HFFc6 (cell line): ENCODE measurements at regions not wholly inside any gene's neighbourhood (a gene's known extent, or its start where the extent isn't known, plus 50 kb on each side); places are given as distances from the start of the nearest gene placed in this dataset.
A peak's percentile ranks its signal among the peaks of the same experiment; 100 is the strongest.
"Not testable (repeated sequence)": the region's sequence is repeated elsewhere in the genome, so short reads cannot be mapped to it uniquely, and the experiment has no call there.

Source experiments
- DNase-seq: peaks from one replicate; pipeline ENCODE4 v3.0.0-alpha.2; 2018
- H3K27ac Mint-ChIP-seq: 2 replicates; pipeline ENCODE4 v1.8.0; 2020; ENCODE audit warnings: mild to moderate bottlenecking, mixed read lengths
- H3K27me3 Mint-ChIP-seq: 2 replicates; pipeline ENCODE4 v1.8.0; 2021; ENCODE audit warnings: mild to moderate bottlenecking, moderate library complexity, mixed read lengths; ENCODE audit not compliant: insufficient read depth
- H3K36me3 Mint-ChIP-seq: 2 replicates; pipeline ENCODE4 v1.8.0; 2021; ENCODE audit warnings: low read depth, mixed read lengths
- H3K4me1 Mint-ChIP-seq: 2 replicates; pipeline ENCODE4 v1.8.0; 2020; ENCODE audit warnings: low read depth, mixed read lengths
- H3K4me3 Mint-ChIP-seq: 2 replicates; pipeline ENCODE4 v1.8.0; 2020; ENCODE audit warnings: mild to moderate bottlenecking, moderate library complexity, mixed read lengths
- H3K9me3 Mint-ChIP-seq: 2 replicates; pipeline ENCODE4 v1.8.0; 2020; ENCODE audit warnings: mild to moderate bottlenecking, mixed read lengths
- TF ChIP-seq, protein P1 (sequence below): fragments of 200-600 bp; sonication (generic); IDR thresholded peaks from 2 replicates; pipeline ENCODE4 v1.5.0; 2021; ENCODE audit warnings: antibody characterized with exemption, mild to moderate bottlenecking

DNA sequence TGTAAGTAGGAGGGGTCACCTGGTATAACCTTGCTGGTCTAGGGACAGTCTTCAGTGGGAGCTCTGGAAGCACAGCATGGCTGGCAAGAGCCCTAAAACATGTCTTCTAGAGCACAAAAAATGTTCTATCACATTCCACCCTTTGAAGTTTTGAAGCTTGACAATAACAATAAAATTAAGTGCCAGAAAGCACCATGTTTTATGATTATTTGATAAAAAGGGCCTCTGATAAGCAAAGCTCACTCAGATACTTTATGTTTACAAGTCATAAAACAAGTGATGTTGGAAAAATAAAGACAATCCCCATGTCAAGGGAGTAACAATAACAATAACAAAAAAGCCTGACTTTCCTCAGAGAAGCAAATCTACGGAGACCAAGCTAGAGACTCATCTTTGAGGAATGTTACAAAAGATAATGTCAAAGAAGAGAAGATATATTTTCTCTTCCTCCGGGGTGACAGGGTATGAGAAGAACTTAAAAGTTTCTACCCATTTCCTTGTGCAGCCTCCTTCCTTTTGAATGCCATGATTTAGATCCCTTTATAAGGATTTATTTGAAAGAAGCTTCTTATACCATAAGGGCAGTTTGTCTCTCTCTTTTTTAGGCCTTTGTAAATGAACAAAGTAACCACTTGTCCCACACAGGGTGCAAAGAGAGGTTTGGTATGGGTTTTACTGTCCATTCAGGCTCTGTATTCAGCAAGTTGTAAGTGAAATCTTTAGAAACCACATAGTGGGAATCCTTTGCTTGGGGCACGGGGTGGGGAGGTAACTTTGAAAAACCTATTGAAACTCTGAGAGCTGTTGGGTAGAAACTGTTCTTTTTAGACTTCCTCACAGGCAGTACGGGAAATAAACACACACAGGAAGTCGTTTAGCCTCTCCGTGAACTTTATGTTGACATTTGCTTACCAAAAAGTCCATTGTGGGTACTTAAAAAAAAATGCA lies 109.6 kb upstream of the RBMS3 start:
- peak overlapping the region; percentile 47; the same call in 1 of the 2 replicates for H3K4me3 Mint-ChIP-seq
- H3K9me3 Mint-ChIP-seq, result no peaks in the 10 kb centered on the region
- DNase-seq, result peak; percentile 41
- TF ChIP-seq, protein P1, sequence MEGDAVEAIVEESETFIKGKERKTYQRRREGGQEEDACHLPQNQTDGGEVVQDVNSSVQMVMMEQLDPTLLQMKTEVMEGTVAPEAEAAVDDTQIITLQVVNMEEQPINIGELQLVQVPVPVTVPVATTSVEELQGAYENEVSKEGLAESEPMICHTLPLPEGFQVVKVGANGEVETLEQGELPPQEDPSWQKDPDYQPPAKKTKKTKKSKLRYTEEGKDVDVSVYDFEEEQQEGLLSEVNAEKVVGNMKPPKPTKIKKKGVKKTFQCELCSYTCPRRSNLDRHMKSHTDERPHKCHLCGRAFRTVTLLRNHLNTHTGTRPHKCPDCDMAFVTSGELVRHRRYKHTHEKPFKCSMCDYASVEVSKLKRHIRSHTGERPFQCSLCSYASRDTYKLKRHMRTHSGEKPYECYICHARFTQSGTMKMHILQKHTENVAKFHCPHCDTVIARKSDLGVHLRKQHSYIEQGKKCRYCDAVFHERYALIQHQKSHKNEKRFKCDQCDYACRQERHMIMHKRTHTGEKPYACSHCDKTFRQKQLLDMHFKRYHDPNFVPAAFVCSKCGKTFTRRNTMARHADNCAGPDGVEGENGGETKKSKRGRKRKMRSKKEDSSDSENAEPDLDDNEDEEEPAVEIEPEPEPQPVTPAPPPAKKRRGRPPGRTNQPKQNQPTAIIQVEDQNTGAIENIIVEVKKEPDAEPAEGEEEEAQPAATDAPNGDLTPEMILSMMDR, result no peak
- peak overlapping the region; percentile 70 for H3K27ac Mint-ChIP-seq
- no peaks in the 10 kb centered on the region for H3K36me3 Mint-ChIP-seq
- H3K27me3 Mint-ChIP-seq, result no peaks in the 10 kb centered on the region
- peaks cover 37% of the 10 kb centered on the region for H3K4me1 Mint-ChIP-seq

DNA sequence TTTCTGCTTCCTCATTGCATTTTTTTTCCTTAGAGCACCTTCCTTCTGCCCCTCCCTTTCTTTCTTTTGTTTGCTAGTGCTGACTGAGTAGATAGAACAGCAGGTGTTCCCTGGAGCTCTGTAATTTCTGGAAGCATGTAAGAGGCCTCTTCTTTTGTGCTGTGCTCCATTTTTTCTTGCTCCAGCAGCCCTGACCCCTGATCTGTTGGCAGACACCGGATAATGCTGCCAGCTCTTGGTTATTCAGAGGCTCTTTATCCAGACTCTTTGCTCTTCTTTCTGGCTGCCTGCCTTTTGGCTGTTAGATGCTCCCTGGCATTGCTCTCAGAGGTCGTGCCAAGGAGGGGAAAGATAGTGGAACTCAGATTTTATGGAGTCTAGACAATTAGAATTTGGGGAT lies 104.4 kb upstream of the RBMS3 start:
- DNase-seq, result no peak

DNA sequence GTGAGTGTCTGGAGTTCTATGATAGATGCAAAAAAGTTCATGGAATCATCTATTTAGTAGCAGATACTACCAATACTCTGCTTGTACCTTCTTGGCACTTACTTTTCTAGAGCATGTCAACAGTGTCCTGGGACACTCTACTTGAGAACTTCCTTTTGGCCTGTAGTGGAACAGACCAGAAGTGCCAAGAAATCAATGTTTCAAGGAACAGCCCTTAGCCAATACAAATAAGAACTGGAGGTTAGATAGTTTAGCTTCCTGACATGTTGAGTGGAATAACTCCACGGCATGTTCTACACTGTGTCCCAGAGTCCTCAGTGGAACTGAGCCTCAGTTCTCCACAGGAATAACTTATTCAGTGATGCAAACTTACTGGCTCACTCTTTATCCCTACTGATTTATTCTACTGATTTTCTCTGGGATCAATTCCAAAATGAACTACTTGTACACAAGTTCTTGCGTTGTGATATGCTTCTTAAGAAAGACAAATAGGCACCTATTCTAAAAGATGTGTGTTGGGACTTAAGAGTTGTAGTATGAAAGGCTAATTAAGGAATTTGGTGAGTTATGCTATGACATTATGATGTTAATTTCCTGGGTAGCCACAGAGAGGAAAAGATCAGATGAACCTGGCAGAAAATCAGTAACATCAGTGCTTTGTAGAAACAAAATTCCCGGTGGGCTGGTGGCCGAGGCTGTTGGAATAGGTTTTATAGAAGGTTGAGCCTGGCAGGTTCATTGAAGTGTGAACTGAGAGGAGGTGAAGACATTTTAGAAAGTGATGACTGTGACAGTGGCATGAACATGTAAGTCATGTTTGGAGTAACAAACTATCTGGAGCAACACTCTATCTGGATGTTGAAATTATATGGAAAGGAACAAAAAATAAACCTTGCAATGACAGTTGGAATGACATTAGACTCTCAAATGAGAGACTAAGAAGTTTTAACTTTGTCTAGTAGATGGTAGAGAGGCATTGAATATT lies 101.8 kb upstream of the RBMS3 start:
- H3K27me3 Mint-ChIP-seq, result no peaks in the 10 kb centered on the region
- H3K36me3 Mint-ChIP-seq, result peaks cover 5% of the 10 kb centered on the region

More for the DNA sequence above, 104.4 kb upstream of the RBMS3 start:
- Mint-ChIP-seq H3K4me1 (peaks cover 22% of the 10 kb centered on the region), H3K27ac (no peak overlapping the region), H3K36me3 (peaks cover 5% of the 10 kb centered on the region), H3K27me3 (no peaks in the 10 kb centered on the region), H3K4me3 (no peak overlapping the region), H3K9me3 (no peaks in the 10 kb centered on the region)
- TF ChIP-seq, protein P1, result no peak

DNA sequence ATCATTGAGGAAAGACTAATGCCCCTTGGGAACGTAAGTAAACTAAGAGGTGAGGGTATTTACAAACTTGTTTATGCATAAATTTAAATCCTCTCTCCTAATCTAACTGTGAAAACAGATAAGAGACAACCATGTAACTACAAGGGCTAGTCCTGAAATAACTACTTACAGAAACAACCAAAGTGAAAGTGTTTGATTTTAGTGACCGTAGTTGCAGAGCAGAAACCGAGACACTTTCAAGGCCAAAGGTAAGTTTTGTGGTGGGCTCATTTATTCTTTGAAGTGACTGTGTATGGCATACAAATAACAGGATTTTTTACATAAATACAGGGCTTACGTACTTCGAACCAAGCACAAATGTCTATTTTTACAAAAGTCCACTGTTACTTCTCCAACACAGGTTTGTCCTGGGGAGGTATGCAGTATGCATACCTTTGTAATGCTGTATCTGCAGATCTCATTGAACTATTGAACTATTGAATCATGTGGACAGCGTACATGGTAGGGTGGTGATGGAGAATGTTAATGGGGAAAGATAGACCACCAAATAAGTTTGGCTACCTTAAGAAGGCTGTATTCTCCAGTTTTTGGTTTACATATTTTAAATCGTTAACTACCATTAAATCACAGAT lies 99.6 kb upstream of the RBMS3 start:
- Mint-ChIP-seq H3K36me3 (peaks cover 5% of the 10 kb centered on the region), H3K27ac (no peak overlapping the region), H3K4me3 (no peak overlapping the region), H3K9me3 (no peaks in the 10 kb centered on the region), H3K27me3 (no peaks in the 10 kb centered on the region; the same call in 1 of the 2 replicates), H3K4me1 (peaks cover 49% of the 10 kb centered on the region)
- no peak for DNase-seq
- TF ChIP-seq, protein P1, result no peak

More for the DNA sequence above, 101.8 kb upstream of the RBMS3 start:
- DNase-seq, result no peak
- no peak overlapping the region for H3K27ac Mint-ChIP-seq
- peaks cover 27% of the 10 kb centered on the region for H3K4me1 Mint-ChIP-seq
- TF ChIP-seq, protein P1, result no peak
- no peaks in the 10 kb centered on the region for H3K9me3 Mint-ChIP-seq
- H3K4me3 Mint-ChIP-seq, result no peak overlapping the region

DNA sequence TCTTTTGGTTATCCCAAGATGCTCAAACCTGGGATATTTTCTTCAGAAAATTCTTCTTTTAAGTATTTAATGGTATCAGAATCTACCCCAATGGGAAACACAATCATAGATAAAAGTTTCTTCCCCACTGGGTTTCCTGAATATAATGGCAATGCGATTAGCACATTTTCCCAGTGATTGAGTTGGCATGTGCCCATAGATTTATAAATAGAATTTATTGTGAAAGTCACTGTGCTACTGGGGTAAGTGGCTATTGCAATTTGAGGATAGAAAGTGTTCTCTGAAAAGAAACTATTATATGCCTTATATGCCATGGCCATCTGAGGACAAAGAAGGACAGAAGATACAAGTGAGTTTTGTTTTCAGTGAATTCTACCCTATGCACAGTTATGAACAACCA lies 99.0 kb upstream of the RBMS3 start:
- Mint-ChIP-seq H3K27me3 (no peaks in the 10 kb centered on the region; the same call in 1 of the 2 replicates), H3K36me3 (peaks cover 5% of the 10 kb centered on the region), H3K4me3 (no peak overlapping the region), H3K4me1 (peaks cover 55% of the 10 kb centered on the region), H3K27ac (no peak overlapping the region), H3K9me3 (no peaks in the 10 kb centered on the region)
- no peak for DNase-seq
- TF ChIP-seq, protein P1, result no peak

DNA sequence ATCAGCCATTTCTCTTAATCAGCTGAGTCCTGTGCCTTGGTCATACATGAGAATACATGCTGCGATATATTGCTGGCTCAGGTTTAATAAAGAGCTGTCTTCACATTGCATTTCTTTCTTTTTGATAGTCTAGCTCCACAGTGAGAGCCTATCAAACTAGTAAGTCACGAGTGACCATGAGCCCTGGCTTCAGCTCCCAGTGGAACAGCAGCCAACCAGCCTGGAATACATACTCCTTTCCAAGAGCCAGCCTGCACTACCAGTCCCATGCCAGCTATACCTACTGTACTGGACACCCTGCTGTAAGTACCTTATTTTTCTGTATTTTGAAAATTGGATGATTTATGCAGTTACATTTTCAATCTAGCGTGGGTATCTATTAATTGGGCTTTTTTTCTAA lies 98.0 kb upstream of the RBMS3 start:
- Mint-ChIP-seq H3K27ac (peak overlapping the region; percentile 89; the same call in 1 of the 2 replicates), H3K4me1 (peaks cover 64% of the 10 kb centered on the region), H3K4me3 (peak overlapping the region; percentile 86)
- not testable (repeated sequence) for DNase-seq, H3K9me3 Mint-ChIP-seq, H3K36me3 Mint-ChIP-seq, H3K27me3 Mint-ChIP-seq
